ENCODE measurements at regions not wholly inside any gene's neighbourhood (a gene's known extent, or its start where the extent isn't known, plus 50 kb on each side); places are given as distances from the start of the nearest gene placed in this dataset.
"Not testable (repeated sequence)": the region's sequence is repeated elsewhere in the genome, so short reads cannot be mapped to it uniquely, and the experiment has no call there.

DNA sequence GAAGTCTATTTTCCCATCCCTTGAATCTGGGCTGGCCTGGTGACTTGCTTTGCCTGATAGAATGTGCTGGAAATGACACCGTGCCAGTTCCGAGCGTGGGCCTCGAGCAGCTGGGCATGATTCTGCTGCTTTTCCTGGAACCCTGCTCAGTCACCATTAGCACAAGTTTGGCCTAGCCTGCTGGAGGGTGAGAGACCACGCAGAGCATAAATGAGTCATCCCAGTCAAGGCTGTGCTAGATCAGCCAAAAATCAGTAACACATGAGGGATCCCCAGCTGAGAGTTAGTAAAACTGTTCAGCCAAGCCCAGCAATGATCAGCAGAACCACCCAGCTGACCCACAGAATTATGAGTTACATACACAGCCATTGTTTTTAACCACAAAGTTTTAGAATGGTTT lies 74.8 kb upstream of the TOP1 start:
- intact Hi-C loops (cut with micrococcal nuclease) = no loop called here
- H4K20me1 ChIP-seq (ENCODE audit: low read length) = no peaks in the 10 kb centered on the region
- TF ChIP-seq EZH2 (IDR thresholded peaks at IDR 0.05; ENCODE audit: low read length, unreplicated experiment) = no peak
- TF ChIP-seq, protein P1, sequence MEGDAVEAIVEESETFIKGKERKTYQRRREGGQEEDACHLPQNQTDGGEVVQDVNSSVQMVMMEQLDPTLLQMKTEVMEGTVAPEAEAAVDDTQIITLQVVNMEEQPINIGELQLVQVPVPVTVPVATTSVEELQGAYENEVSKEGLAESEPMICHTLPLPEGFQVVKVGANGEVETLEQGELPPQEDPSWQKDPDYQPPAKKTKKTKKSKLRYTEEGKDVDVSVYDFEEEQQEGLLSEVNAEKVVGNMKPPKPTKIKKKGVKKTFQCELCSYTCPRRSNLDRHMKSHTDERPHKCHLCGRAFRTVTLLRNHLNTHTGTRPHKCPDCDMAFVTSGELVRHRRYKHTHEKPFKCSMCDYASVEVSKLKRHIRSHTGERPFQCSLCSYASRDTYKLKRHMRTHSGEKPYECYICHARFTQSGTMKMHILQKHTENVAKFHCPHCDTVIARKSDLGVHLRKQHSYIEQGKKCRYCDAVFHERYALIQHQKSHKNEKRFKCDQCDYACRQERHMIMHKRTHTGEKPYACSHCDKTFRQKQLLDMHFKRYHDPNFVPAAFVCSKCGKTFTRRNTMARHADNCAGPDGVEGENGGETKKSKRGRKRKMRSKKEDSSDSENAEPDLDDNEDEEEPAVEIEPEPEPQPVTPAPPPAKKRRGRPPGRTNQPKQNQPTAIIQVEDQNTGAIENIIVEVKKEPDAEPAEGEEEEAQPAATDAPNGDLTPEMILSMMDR (conservative IDR thresholded peaks at IDR 0.05; ENCODE audit: low read depth, low read length) = no peak
- no peak for TF ChIP-seq EZH2phosphoT487 (IDR thresholded peaks at IDR 0.05; ENCODE audit: borderline replicate concordance, low read length)
- POLR2A ChIA-PET (ENCODE audit: unreplicated experiment) = interaction anchor here (0.7 kb wide), 1 partner anchor 210 kb away, joined by 3 read pairs; no protein-coding TSS in a partner anchor
- no peaks in the 10 kb centered on the region for H3K27me3 ChIP-seq (ENCODE audit: low read length)
- H2AFZ ChIP-seq (ENCODE audit: low read length) = no peak overlapping the region
- BruUV-seq (replicated peaks) = no TSS peak
- H3K4me1 ChIP-seq (ENCODE audit: insufficient read depth, low read length) = peaks cover 6% of the 10 kb centered on the region
- H3K4me2 ChIP-seq (ENCODE audit: low read length) = no peak overlapping the region
- DNase-seq (no peak), ATAC-seq (no peak)
- H3K9me2 ChIP-seq (replicated peaks; ENCODE audit: low read length) = no peaks in the 10 kb centered on the region
- no peaks in the 10 kb centered on the region for H3K9me3 ChIP-seq (ENCODE audit: low read length)
- CTCF ChIA-PET = interaction anchor here (0.6 kb wide), 1 partner anchor 208 kb away, joined by 11 read pairs; no protein-coding TSS in a partner anchor
- H3K27ac ChIP-seq (ENCODE audit: low read length) = no peak overlapping the region
- no peak overlapping the region for H3K4me3 ChIP-seq (ENCODE audit: low read length)
- H3K79me2 ChIP-seq (ENCODE audit: low read length) = no peaks in the 10 kb centered on the region
- no peaks in the 10 kb centered on the region for H3F3A ChIP-seq (ENCODE audit: low read length, unreplicated experiment)
- no peak overlapping the region for H3K9ac ChIP-seq (ENCODE audit: low read length)
- no peaks in the 10 kb centered on the region for H3K36me3 ChIP-seq (ENCODE audit: low read depth, low read length)

DNA sequence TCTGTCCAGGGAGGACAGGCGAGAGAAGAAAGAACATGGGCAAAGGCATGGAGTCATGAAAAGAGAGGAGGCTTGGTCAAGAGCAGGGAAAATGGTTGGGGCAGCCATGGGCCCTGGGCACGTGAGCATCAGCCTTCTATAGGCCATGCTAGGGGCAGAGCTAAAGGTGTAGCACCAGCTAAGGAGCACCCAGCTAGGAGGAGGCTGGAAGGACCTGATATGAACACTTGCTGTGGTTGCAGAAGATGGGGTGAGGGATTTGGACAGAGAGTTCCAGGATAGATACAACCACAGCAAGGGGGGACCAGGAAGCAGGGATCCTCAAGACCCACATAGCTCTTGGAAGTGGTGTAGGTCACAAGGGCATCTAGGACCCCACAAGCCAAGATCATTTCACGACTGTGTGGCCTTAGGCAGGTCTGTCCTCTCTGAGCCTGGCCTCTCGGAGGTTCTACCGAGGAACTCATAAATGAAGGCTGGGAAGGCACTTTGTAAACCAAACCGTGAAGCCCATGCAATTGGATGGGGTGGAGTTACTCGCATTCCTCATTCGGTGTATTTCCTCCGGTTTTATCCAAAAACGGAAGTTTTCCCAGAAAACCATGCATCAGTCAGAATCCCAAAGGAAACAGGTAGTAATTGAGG lies 74.0 kb upstream of the TOP1 start:
- ChIA-PET CTCF (no interaction called here), POLR2A (ENCODE audit: unreplicated experiment) (no interaction called here)
- Histone ChIP-seq H3K4me1 (ENCODE audit: insufficient read depth, low read length) (peaks cover 7% of the 10 kb centered on the region; the same call in 1 of the 2 replicates), H3K9ac (ENCODE audit: low read length) (no peak overlapping the region), H3K27ac (ENCODE audit: low read length) (no peak overlapping the region), H3K4me2 (ENCODE audit: low read length) (no peak overlapping the region), H4K20me1 (ENCODE audit: low read length) (no peaks in the 10 kb centered on the region), H2AFZ (ENCODE audit: low read length) (no peak overlapping the region), H3K9me3 (ENCODE audit: low read length) (no peaks in the 10 kb centered on the region), H3K79me2 (ENCODE audit: low read length) (no peaks in the 10 kb centered on the region), H3K4me3 (ENCODE audit: low read length) (no peak overlapping the region), H3K27me3 (ENCODE audit: low read length) (no peaks in the 10 kb centered on the region), H3K9me2 (replicated peaks; ENCODE audit: low read length) (no peaks in the 10 kb centered on the region), H3F3A (ENCODE audit: low read length, unreplicated experiment) (no peaks in the 10 kb centered on the region), H3K36me3 (ENCODE audit: low read depth, low read length) (no peaks in the 10 kb centered on the region)
- no peak for DNase-seq
- no peak for TF ChIP-seq EZH2phosphoT487 (IDR thresholded peaks at IDR 0.05; ENCODE audit: borderline replicate concordance, low read length)
- no peak for TF ChIP-seq EZH2 (IDR thresholded peaks at IDR 0.05; ENCODE audit: low read length, unreplicated experiment)
- TF ChIP-seq, protein P1 (conservative IDR thresholded peaks at IDR 0.05; ENCODE audit: low read depth, low read length) = no peak
- intact Hi-C loops (cut with micrococcal nuclease) = no loop called here
- ATAC-seq = no peak
- BruUV-seq (replicated peaks) = no TSS peak

DNA sequence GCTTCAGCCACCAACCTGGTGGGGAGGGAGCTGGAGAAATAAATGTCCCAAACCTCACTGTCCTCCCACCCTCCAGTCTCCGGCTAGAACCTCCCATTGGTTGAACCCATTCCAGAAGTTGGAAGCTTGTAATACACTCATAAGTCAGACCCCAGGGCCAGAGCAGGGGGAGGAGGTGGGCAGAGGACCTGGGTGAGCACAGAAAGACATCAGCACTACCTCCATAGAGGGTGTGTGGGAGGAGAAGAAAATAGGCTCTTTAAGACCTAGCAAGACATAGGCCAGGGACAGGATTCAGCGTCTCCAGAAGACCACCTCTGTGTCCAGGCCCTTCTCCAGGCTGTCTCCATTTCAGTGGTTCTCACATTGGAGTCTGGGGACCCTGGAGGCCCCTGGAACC lies 73.3 kb upstream of the TOP1 start:
- Histone ChIP-seq H3F3A (ENCODE audit: low read length, unreplicated experiment) (no peaks in the 10 kb centered on the region), H3K27me3 (ENCODE audit: low read length) (no peaks in the 10 kb centered on the region), H3K4me2 (ENCODE audit: low read length) (no peak overlapping the region), H3K27ac (ENCODE audit: low read length) (no peak overlapping the region), H3K79me2 (ENCODE audit: low read length) (no peaks in the 10 kb centered on the region), H3K9me2 (replicated peaks; ENCODE audit: low read length) (no peaks in the 10 kb centered on the region), H4K20me1 (ENCODE audit: low read length) (no peaks in the 10 kb centered on the region), H3K36me3 (ENCODE audit: low read depth, low read length) (no peaks in the 10 kb centered on the region), H3K4me1 (ENCODE audit: insufficient read depth, low read length) (peaks cover 7% of the 10 kb centered on the region; the same call in 1 of the 2 replicates), H3K9me3 (ENCODE audit: low read length) (no peaks in the 10 kb centered on the region), H2AFZ (ENCODE audit: low read length) (no peak overlapping the region), H3K9ac (ENCODE audit: low read length) (no peak overlapping the region), H3K4me3 (ENCODE audit: low read length) (no peak overlapping the region)
- intact Hi-C loops (cut with micrococcal nuclease) = no loop called here
- no peak for ATAC-seq
- no TSS peak for BruUV-seq (replicated peaks)
- TF ChIP-seq, protein P1 (conservative IDR thresholded peaks at IDR 0.05; ENCODE audit: low read depth, low read length) = no peak
- TF ChIP-seq EZH2 (IDR thresholded peaks at IDR 0.05; ENCODE audit: low read length, unreplicated experiment) = no peak
- TF ChIP-seq EZH2phosphoT487 (IDR thresholded peaks at IDR 0.05; ENCODE audit: borderline replicate concordance, low read length) = no peak
- POLR2A ChIA-PET (ENCODE audit: unreplicated experiment) = no interaction called here
- CTCF ChIA-PET = no interaction called here
- no peak for DNase-seq

DNA sequence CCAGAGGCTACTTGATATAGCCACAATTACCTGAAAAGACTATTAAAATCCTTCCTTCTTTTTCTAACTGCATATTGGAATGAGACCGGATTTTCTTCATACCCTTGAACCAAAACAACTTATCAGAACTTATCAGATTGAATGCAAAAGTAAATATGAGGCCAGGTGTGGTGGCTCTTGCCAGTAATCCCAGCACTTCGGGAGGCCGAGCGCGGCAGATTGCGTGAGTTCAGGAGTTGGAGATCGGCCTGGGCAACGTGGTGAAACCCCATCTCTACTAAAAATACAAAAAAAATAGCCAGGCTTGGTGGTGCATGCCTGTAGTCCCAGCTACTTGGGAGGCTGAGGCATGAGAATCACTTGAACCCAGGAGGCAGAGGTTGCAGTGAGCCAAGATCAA lies 72.8 kb upstream of the TOP1 start:
- CTCF ChIA-PET = not testable (repeated sequence)

More for the DNA sequence above, 72.8 kb upstream of the TOP1 start:
- H2AFZ ChIP-seq (ENCODE audit: low read length); H3K4me1 ChIP-seq (ENCODE audit: insufficient read depth, low read length); H3K27ac ChIP-seq (ENCODE audit: low read length); H3K9me3 ChIP-seq (ENCODE audit: low read length); H4K20me1 ChIP-seq (ENCODE audit: low read length); H3K4me3 ChIP-seq (ENCODE audit: low read length); H3K36me3 ChIP-seq (ENCODE audit: low read depth, low read length); POLR2A ChIA-PET (ENCODE audit: unreplicated experiment); H3K27me3 ChIP-seq (ENCODE audit: low read length); H3K4me2 ChIP-seq (ENCODE audit: low read length); ATAC-seq; DNase-seq; H3K9me2 ChIP-seq (replicated peaks; ENCODE audit: low read length); intact Hi-C loops (cut with micrococcal nuclease); H3K9ac ChIP-seq (ENCODE audit: low read length); H3K79me2 ChIP-seq (ENCODE audit: low read length); BruUV-seq (replicated peaks); H3F3A ChIP-seq (ENCODE audit: low read length, unreplicated experiment): not testable (repeated sequence)
